ENCODE measurements at regions not wholly inside any gene's neighbourhood (a gene's known extent, or its start where the extent isn't known, plus 50 kb on each side); places are given as distances from the start of the nearest gene placed in this dataset.

GRCh38 chr9:113769412-113769811, 106.7 kb upstream of the ZNF618 start:
- H3K4me3 Mint-ChIP-seq (ENCODE audit: unreplicated experiment): no peak overlapping the region
- no peak overlapping the region for H3K27ac Mint-ChIP-seq (ENCODE audit: unreplicated experiment)
- H3K36me3 Mint-ChIP-seq (ENCODE audit: unreplicated experiment): no peaks in the 10 kb centered on the region
- H3K4me1 Mint-ChIP-seq (ENCODE audit: unreplicated experiment): peaks cover 39% of the 10 kb centered on the region
- DNase-seq (ENCODE audit: extremely low spot score, unreplicated experiment): no peak
- TF ChIP-seq CTCF (IDR thresholded peaks at IDR 0.05): no peak
- peaks cover 5% of the 10 kb centered on the region for H3K9me3 Mint-ChIP-seq (ENCODE audit: unreplicated experiment)
- peaks cover 46% of the 10 kb centered on the region for H3K27me3 Mint-ChIP-seq (ENCODE audit: unreplicated experiment)

GRCh38 chr9:113770396-113770795, 105.7 kb upstream of the ZNF618 start:
- no peak for TF ChIP-seq CTCF (IDR thresholded peaks at IDR 0.05)
- no peak overlapping the region for H3K4me3 Mint-ChIP-seq (ENCODE audit: unreplicated experiment)

GRCh38 chr9:113771199-113771598, 104.9 kb upstream of the ZNF618 start:
- H3K27me3 Mint-ChIP-seq (ENCODE audit: unreplicated experiment): peaks cover 39% of the 10 kb centered on the region
- peak overlapping the region; percentile 81 for H3K27ac Mint-ChIP-seq (ENCODE audit: unreplicated experiment)
- H3K9me3 Mint-ChIP-seq (ENCODE audit: unreplicated experiment): peaks cover 4% of the 10 kb centered on the region
- H3K36me3 Mint-ChIP-seq (ENCODE audit: unreplicated experiment): no peaks in the 10 kb centered on the region
- DNase-seq (ENCODE audit: extremely low spot score, unreplicated experiment): no peak
- no peak overlapping the region for H3K4me3 Mint-ChIP-seq (ENCODE audit: unreplicated experiment)
- H3K4me1 Mint-ChIP-seq (ENCODE audit: unreplicated experiment): peaks cover 43% of the 10 kb centered on the region
- TF ChIP-seq CTCF (IDR thresholded peaks at IDR 0.05): no peak

More at GRCh38 chr9:113770396-113770795, 105.7 kb upstream of the ZNF618 start:
- no peak for DNase-seq (ENCODE audit: extremely low spot score, unreplicated experiment)
- Mint-ChIP-seq H3K9me3 (ENCODE audit: unreplicated experiment) (peaks cover 5% of the 10 kb centered on the region), H3K27me3 (ENCODE audit: unreplicated experiment) (peaks cover 40% of the 10 kb centered on the region), H3K27ac (ENCODE audit: unreplicated experiment) (no peak overlapping the region), H3K4me1 (ENCODE audit: unreplicated experiment) (peaks cover 39% of the 10 kb centered on the region), H3K36me3 (ENCODE audit: unreplicated experiment) (no peaks in the 10 kb centered on the region)

- Mint-ChIP-seq H3K27me3 (ENCODE audit: unreplicated experiment) (peaks cover 38% of the 10 kb centered on the region), H3K4me1 (ENCODE audit: unreplicated experiment) (peaks cover 49% of the 10 kb centered on the region), H3K9me3 (ENCODE audit: unreplicated experiment) (no peaks in the 10 kb centered on the region), H3K27ac (ENCODE audit: unreplicated experiment) (peak overlapping the region; percentile 81), H3K36me3 (ENCODE audit: unreplicated experiment) (no peaks in the 10 kb centered on the region), H3K4me3 (ENCODE audit: unreplicated experiment) (no peak overlapping the region)
- no peak for TF ChIP-seq CTCF (IDR thresholded peaks at IDR 0.05)
- DNase-seq (ENCODE audit: extremely low spot score, unreplicated experiment): peak; percentile 23
These were observed 103.8 kb upstream of the ZNF618 start for GRCh38 chr9:113772121-113772810.

GRCh38 chr9:113774963-113775362, 101.1 kb upstream of the ZNF618 start:
- Mint-ChIP-seq H3K27me3 (ENCODE audit: unreplicated experiment) (peaks cover 30% of the 10 kb centered on the region), H3K27ac (ENCODE audit: unreplicated experiment) (no peak overlapping the region), H3K4me3 (ENCODE audit: unreplicated experiment) (no peak overlapping the region), H3K36me3 (ENCODE audit: unreplicated experiment) (no peaks in the 10 kb centered on the region), H3K9me3 (ENCODE audit: unreplicated experiment) (no peaks in the 10 kb centered on the region), H3K4me1 (ENCODE audit: unreplicated experiment) (peaks cover 42% of the 10 kb centered on the region)
- no peak for TF ChIP-seq CTCF (IDR thresholded peaks at IDR 0.05)
- DNase-seq (ENCODE audit: extremely low spot score, unreplicated experiment): peak; percentile 15
